Activated CD8-positive, alpha-beta T cell treated with anti-CD3 and anti-CD28 coated beads for 36 hours (primary cell): ENCODE measurements at regions not wholly inside any gene's neighbourhood (a gene's known extent, or its start where the extent isn't known, plus 50 kb on each side); places are given as distances from the start of the nearest gene placed in this dataset.

Source experiments
- ATAC-seq: fragments of 200-7000 bp; cut with Tn5 transposase; one replicate; pipeline ENCODE4 v1.10.0; 2021; ENCODE audit warnings: mild to moderate bottlenecking, moderate library complexity
- CTCF ChIA-PET: fragments of 350-600 bp; sonication (Branson Sonifier 250); formaldehyde crosslinking; loops from one replicate; lab custom pipeline; 2021; ENCODE audit warnings: antibody characterized with exemption; lab: Charles Lee
- POLR2A ChIA-PET: fragments of 350-600 bp; sonication (Branson Sonifier 250); formaldehyde crosslinking; loops from one replicate; lab custom pipeline; 2021; ENCODE audit warnings: antibody characterized with exemption; lab: Charles Lee
- DNase-seq: peaks from one replicate; pipeline ENCODE4 v3.0.0-alpha.2; 2020
- H3K27ac Mint-ChIP-seq: one replicate; pipeline ENCODE4 v1.8.0; 2021; ENCODE audit warnings: mild to moderate bottlenecking, mixed read lengths
- H3K27me3 Mint-ChIP-seq: one replicate; pipeline ENCODE4 v1.8.0; 2021; ENCODE audit warnings: mixed read lengths
- H3K36me3 Mint-ChIP-seq: one replicate; pipeline ENCODE4 v1.8.0; 2021; ENCODE audit warnings: low read depth, mixed read lengths
- H3K4me1 Mint-ChIP-seq: one replicate; pipeline ENCODE4 v1.8.0; 2021; ENCODE audit warnings: low read depth, mixed read lengths
- H3K4me3 Mint-ChIP-seq: one replicate; pipeline ENCODE4 v1.8.0; 2021; ENCODE audit warnings: mild to moderate bottlenecking, moderate library complexity, mixed read lengths
- H3K9me3 Mint-ChIP-seq: one replicate; pipeline ENCODE4 v1.8.0; 2021; ENCODE audit warnings: mixed read lengths
- intact Hi-C: fragments of 100-400 bp; cut with micrococcal nuclease; formaldehyde crosslinking; loops from one replicate; pipeline ENCODE4 v1.10.0; 2022
- TF ChIP-seq, protein P1 (sequence below): fragments of 200-600 bp; IDR thresholded peaks from one replicate; pipeline ENCODE4 v1.8.0; 2022; ENCODE audit warnings: antibody characterized with exemption, mild to moderate bottlenecking

DNA sequence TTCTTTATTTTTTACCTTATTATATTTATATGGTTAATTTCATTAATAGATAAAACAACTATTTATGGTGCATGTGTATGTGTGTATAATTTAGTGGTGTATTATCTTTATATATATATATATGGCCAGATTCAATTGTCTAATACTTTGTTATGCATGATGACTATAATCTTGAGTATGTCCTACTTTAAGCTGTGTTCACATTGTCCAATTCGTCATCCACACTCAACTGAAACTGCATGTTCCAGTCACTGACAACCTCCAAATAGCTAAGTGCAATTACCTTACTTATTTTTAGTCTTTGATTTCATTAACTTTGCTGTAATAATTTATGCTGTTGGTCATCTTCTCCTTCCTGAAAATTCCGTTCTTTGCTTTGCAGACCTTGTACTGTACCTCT lies 306.5 kb upstream of the TMTC1 start:
- DNase-seq (no peak), ATAC-seq (no peak)
- Mint-ChIP-seq H3K4me3 (no peak overlapping the region), H3K9me3 (no peaks in the 10 kb centered on the region), H3K36me3 (no peaks in the 10 kb centered on the region), H3K27ac (no peak overlapping the region), H3K4me1 (no peaks in the 10 kb centered on the region), H3K27me3 (no peaks in the 10 kb centered on the region)
- intact Hi-C loops = no loop called here
- TF ChIP-seq, protein P1, sequence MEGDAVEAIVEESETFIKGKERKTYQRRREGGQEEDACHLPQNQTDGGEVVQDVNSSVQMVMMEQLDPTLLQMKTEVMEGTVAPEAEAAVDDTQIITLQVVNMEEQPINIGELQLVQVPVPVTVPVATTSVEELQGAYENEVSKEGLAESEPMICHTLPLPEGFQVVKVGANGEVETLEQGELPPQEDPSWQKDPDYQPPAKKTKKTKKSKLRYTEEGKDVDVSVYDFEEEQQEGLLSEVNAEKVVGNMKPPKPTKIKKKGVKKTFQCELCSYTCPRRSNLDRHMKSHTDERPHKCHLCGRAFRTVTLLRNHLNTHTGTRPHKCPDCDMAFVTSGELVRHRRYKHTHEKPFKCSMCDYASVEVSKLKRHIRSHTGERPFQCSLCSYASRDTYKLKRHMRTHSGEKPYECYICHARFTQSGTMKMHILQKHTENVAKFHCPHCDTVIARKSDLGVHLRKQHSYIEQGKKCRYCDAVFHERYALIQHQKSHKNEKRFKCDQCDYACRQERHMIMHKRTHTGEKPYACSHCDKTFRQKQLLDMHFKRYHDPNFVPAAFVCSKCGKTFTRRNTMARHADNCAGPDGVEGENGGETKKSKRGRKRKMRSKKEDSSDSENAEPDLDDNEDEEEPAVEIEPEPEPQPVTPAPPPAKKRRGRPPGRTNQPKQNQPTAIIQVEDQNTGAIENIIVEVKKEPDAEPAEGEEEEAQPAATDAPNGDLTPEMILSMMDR = no peak
- ChIA-PET POLR2A (no interaction called here), CTCF (no interaction called here)

DNA sequence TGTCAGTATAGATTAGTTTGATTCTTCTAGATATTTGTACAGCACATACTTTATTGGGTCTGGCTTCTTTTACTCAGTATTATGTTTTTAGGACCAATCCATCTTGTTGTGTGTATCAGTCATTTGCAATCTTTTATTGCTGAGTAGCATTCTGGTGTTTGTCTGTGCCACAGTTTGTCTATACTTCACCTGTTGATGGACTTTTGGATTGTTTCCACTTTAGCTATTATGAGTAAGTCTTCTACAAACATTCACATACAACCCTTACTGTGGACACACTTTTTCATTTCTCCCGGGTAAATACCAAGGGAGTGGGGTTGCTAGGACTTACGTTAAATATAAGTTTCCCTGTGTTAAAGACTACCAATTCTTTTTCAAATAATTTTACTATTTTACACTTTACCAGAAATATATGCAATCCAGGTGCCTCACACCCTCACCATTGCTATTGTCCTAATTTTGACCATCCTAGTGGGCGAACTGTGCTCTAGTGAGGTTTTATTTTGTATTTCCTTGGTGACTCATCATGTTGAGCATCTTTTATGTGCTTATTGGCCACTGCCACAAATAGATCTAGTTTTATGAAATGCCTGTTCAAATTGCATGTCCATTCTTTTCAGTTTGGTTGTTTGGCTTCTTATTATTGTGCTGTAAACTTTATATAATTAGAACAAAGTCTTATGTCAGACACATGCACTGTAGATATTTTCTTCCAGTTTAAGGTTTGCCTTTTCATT lies 304.7 kb upstream of the TMTC1 start:
- DNase-seq (no peak), ATAC-seq (no peak)
- ChIA-PET POLR2A (no interaction called here), CTCF (no interaction called here)
- intact Hi-C loops = no loop called here
- Mint-ChIP-seq H3K9me3 (no peaks in the 10 kb centered on the region), H3K27ac (no peak overlapping the region), H3K4me1 (no peaks in the 10 kb centered on the region), H3K36me3 (no peaks in the 10 kb centered on the region), H3K27me3 (no peaks in the 10 kb centered on the region), H3K4me3 (no peak overlapping the region)
- TF ChIP-seq, protein P1 = no peak

DNA sequence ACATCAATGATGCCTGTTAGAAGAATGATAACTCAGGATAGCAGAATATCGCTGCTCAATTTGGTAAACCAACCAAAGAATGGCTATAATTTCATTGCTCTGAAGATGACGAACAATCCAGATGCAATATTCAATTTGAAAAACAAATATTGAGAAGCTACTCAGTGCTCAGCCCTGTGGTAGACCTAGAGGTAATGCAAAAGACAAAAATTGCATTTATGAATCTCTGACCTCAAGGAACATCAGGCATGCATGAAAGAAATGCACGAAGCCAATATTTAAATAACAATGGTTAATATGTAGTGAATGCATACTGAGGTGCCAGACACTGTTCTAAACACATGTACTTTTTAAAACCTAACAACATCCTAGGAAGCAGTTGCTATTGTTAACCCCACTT lies 298.6 kb upstream of the TMTC1 start:
- TF ChIP-seq, protein P1 = no peak
- Mint-ChIP-seq H3K9me3 (no peaks in the 10 kb centered on the region), H3K4me1 (no peaks in the 10 kb centered on the region), H3K27me3 (no peaks in the 10 kb centered on the region), H3K4me3 (no peak overlapping the region), H3K36me3 (no peaks in the 10 kb centered on the region), H3K27ac (no peak overlapping the region)
- ATAC-seq (no peak), DNase-seq (no peak)
- intact Hi-C loops = no loop called here
- ChIA-PET CTCF (no interaction called here), POLR2A (no interaction called here)

DNA sequence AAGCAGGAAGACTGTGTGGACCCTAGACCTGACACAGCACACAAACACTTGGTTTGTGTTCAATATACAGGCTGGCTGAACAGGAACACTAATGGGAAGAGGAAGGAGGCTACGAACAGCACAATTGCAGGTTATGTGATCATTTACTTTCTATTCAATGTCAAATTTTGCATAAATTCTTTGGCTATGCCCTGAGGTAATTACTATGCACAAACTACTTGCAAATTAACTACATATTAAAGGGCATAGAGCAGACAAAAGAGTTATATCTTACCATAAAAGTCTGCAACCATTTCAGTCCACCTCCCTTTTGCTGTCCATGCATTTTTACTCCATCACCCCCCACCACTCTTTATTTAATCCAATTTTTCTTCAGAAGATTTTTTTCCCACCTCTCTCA lies 291.2 kb upstream of the TMTC1 start:
- intact Hi-C loops = no loop called here
- no peak overlapping the region for H3K4me3 Mint-ChIP-seq
- no peaks in the 10 kb centered on the region for H3K9me3 Mint-ChIP-seq
- ATAC-seq (no peak), DNase-seq (no peak)
- H3K27me3 Mint-ChIP-seq = no peaks in the 10 kb centered on the region
- TF ChIP-seq, protein P1 = no peak
- CTCF ChIA-PET = no interaction called here
- H3K36me3 Mint-ChIP-seq = no peaks in the 10 kb centered on the region
- no peak overlapping the region for H3K27ac Mint-ChIP-seq
- no peaks in the 10 kb centered on the region for H3K4me1 Mint-ChIP-seq
- POLR2A ChIA-PET = no interaction called here

DNA sequence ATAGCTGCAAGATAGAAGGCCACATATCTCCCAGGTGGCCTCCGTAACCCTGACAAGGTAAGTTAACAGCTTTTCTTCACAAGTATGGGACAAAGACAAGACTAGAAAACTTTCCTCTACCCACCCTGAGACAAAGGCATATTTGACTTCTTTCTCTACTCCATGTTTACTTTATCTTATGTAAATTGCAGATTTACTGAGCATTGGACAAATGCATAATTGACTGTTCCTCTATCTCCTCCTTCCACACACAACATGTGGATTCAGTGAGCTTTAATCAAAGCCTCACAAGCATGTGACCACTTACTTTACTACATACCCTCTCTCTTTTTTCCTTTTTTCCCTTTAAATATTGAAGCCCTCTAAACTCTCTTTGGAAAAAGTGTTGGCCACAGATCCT lies 289.1 kb upstream of the TMTC1 start:
- Mint-ChIP-seq H3K36me3 (no peaks in the 10 kb centered on the region), H3K4me3 (no peak overlapping the region), H3K27ac (no peak overlapping the region), H3K9me3 (peaks cover under 1% of the 10 kb centered on the region), H3K27me3 (peaks cover under 1% of the 10 kb centered on the region), H3K4me1 (no peaks in the 10 kb centered on the region)
- intact Hi-C loops = no loop called here
- no peak for DNase-seq
- CTCF ChIA-PET = no interaction called here
- ATAC-seq = no peak
- POLR2A ChIA-PET = no interaction called here
- TF ChIP-seq, protein P1 = no peak
